ENCODE measurements at regions not wholly inside any gene's neighbourhood (a gene's known extent, or its start where the extent isn't known, plus 50 kb on each side); places are given as distances from the start of the nearest gene placed in this dataset.
"Not testable (repeated sequence)": the region's sequence is repeated elsewhere in the genome, so short reads cannot be mapped to it uniquely, and the experiment has no call there.

- H3K27ac Mint-ChIP-seq = no peak overlapping the region
- H3K4me3 Mint-ChIP-seq = no peak overlapping the region
- no peaks in the 10 kb centered on the region for H3K36me3 Mint-ChIP-seq (ENCODE audit: low read depth)
- CTCF ChIA-PET = interaction anchor here (1.7 kb wide), 1 partner anchor 14 kb away, joined by 7 read pairs; no protein-coding TSS in a partner anchor
- no peaks in the 10 kb centered on the region for H3K9me3 Mint-ChIP-seq
- no peaks in the 10 kb centered on the region for H3K4me1 Mint-ChIP-seq (ENCODE audit: low read depth)
- intact Hi-C loops (cut with micrococcal nuclease) = no loop called here
- H3K27me3 Mint-ChIP-seq (ENCODE audit: low read depth) = no peaks in the 10 kb centered on the region
- DNase-seq = no peak
Observed at GRCh38 chr17:77042476-77043231, 98.1 kb upstream of the SEC14L1 start.

- H3K4me3 Mint-ChIP-seq = no peak overlapping the region
- intact Hi-C loops (cut with micrococcal nuclease) = no loop called here
- no peaks in the 10 kb centered on the region for H3K36me3 Mint-ChIP-seq (ENCODE audit: low read depth)
- H3K9me3 Mint-ChIP-seq = no peaks in the 10 kb centered on the region
- DNase-seq = no peak
- no peaks in the 10 kb centered on the region for H3K27me3 Mint-ChIP-seq (ENCODE audit: low read depth)
- H3K27ac Mint-ChIP-seq = no peak overlapping the region
- no peaks in the 10 kb centered on the region for H3K4me1 Mint-ChIP-seq (ENCODE audit: low read depth)
- CTCF ChIA-PET = interaction anchor here (2.2 kb wide), 1 partner anchor 11 kb away, joined by 6 read pairs; no protein-coding TSS in a partner anchor
Observed at GRCh38 chr17:77045441-77046041, 95.2 kb upstream of the SEC14L1 start.

- DNase-seq = no peak
- CTCF ChIA-PET = interaction anchor here (0.7 kb wide), 2 partner anchors 13 to 122 kb away, joined by 3 read pairs; no protein-coding TSS in a partner anchor
- Mint-ChIP-seq H3K4me1 (ENCODE audit: low read depth) (no peaks in the 10 kb centered on the region), H3K27me3 (ENCODE audit: low read depth) (no peaks in the 10 kb centered on the region), H3K4me3 (no peak overlapping the region), H3K27ac (no peak overlapping the region), H3K9me3 (no peaks in the 10 kb centered on the region), H3K36me3 (ENCODE audit: low read depth) (no peaks in the 10 kb centered on the region)
- intact Hi-C loops (cut with micrococcal nuclease) = no loop called here
Observed at GRCh38 chr17:77049440-77049839, 91.3 kb upstream of the SEC14L1 start.

- H3K4me3 Mint-ChIP-seq; intact Hi-C loops (cut with micrococcal nuclease); H3K27me3 Mint-ChIP-seq (ENCODE audit: low read depth); H3K27ac Mint-ChIP-seq; H3K9me3 Mint-ChIP-seq; DNase-seq; H3K36me3 Mint-ChIP-seq (ENCODE audit: low read depth); H3K4me1 Mint-ChIP-seq (ENCODE audit: low read depth): not testable (repeated sequence)
- CTCF ChIA-PET = interaction anchor here (0.6 to 0.7 kb wide), 2 partner anchors 9 to 109 kb away, joined by 3 to 5 read pairs; no protein-coding TSS in a partner anchor
Observed at GRCh38 chr17:77050901-77051300, 89.9 kb upstream of the SEC14L1 start.

GRCh38 chr17:77054936-77055335 is 85.8 kb upstream of the SEC14L1 start:
- Mint-ChIP-seq H3K27ac (no peak overlapping the region), H3K4me3 (no peak overlapping the region), H3K4me1 (ENCODE audit: low read depth) (no peaks in the 10 kb centered on the region), H3K27me3 (ENCODE audit: low read depth) (no peaks in the 10 kb centered on the region), H3K9me3 (no peaks in the 10 kb centered on the region), H3K36me3 (ENCODE audit: low read depth) (no peaks in the 10 kb centered on the region)
- CTCF ChIA-PET = interaction anchor here (0.9 to 2.5 kb wide), 2 partner anchors 11 to 187 kb away, joined by 3 to 17 read pairs; partner anchors contain the start of gene MGAT5B
- DNase-seq = no peak
- intact Hi-C loops (cut with micrococcal nuclease) = no loop called here

GRCh38 chr17:77055453-77055852 is 85.3 kb upstream of the SEC14L1 start:
- H3K27me3 Mint-ChIP-seq (ENCODE audit: low read depth) = no peaks in the 10 kb centered on the region
- no peaks in the 10 kb centered on the region for H3K36me3 Mint-ChIP-seq (ENCODE audit: low read depth)
- DNase-seq = no peak
- intact Hi-C loops (cut with micrococcal nuclease) = no loop called here
- H3K27ac Mint-ChIP-seq = no peak overlapping the region
- H3K4me3 Mint-ChIP-seq = no peak overlapping the region
- no peaks in the 10 kb centered on the region for H3K4me1 Mint-ChIP-seq (ENCODE audit: low read depth)
- no peaks in the 10 kb centered on the region for H3K9me3 Mint-ChIP-seq
- CTCF ChIA-PET = interaction anchor here (0.8 to 3.2 kb wide), 13 partner anchors 8 to 239 kb away, joined by 3 to 31 read pairs (median 5); partner anchors contain the start of gene MGAT5B

GRCh38 chr17:77058016-77058415 is 82.8 kb upstream of the SEC14L1 start:
- Mint-ChIP-seq H3K4me1 (ENCODE audit: low read depth) (no peaks in the 10 kb centered on the region), H3K27ac (no peak overlapping the region), H3K36me3 (ENCODE audit: low read depth) (no peaks in the 10 kb centered on the region), H3K4me3 (no peak overlapping the region), H3K27me3 (ENCODE audit: low read depth) (no peaks in the 10 kb centered on the region), H3K9me3 (no peaks in the 10 kb centered on the region)
- CTCF ChIA-PET = interaction anchor here (0.7 to 3.2 kb wide), 3 partner anchors 9 to 190 kb away, joined by 3 to 31 read pairs (median 7); partner anchors contain the start of gene MGAT5B
- intact Hi-C loops (cut with micrococcal nuclease) = no loop called here
- DNase-seq = no peak

- Mint-ChIP-seq H3K36me3 (ENCODE audit: low read depth) (no peaks in the 10 kb centered on the region), H3K4me1 (ENCODE audit: low read depth) (peaks cover under 1% of the 10 kb centered on the region), H3K27me3 (ENCODE audit: low read depth) (peaks cover under 1% of the 10 kb centered on the region), H3K9me3 (no peaks in the 10 kb centered on the region), H3K27ac (no peak overlapping the region), H3K4me3 (no peak overlapping the region)
- intact Hi-C loops (cut with micrococcal nuclease) = no loop called here
- CTCF ChIA-PET = interaction anchor here (1.1 kb wide), 1 partner anchor 8 kb away, joined by 5 read pairs; no protein-coding TSS in a partner anchor
- no peak for DNase-seq
Observed at GRCh38 chr17:77061669-77062068, 79.1 kb upstream of the SEC14L1 start.

- CTCF ChIA-PET = interaction anchor here (0.6 to 6.4 kb wide), 5 partner anchors 8 to 332 kb away, joined by 3 to 31 read pairs (median 3); no protein-coding TSS in a partner anchor
- H3K27me3 Mint-ChIP-seq (ENCODE audit: low read depth) = peaks cover 9% of the 10 kb centered on the region
- H3K9me3 Mint-ChIP-seq = no peaks in the 10 kb centered on the region
- no peak overlapping the region for H3K27ac Mint-ChIP-seq
- no peaks in the 10 kb centered on the region for H3K36me3 Mint-ChIP-seq (ENCODE audit: low read depth)
- peaks cover 1% of the 10 kb centered on the region for H3K4me1 Mint-ChIP-seq (ENCODE audit: low read depth)
- DNase-seq = no peak
- H3K4me3 Mint-ChIP-seq = no peak overlapping the region
- intact Hi-C loops (cut with micrococcal nuclease) = no loop called here
Observed at GRCh38 chr17:77064598-77064997, 76.2 kb upstream of the SEC14L1 start.

- no peaks in the 10 kb centered on the region for H3K9me3 Mint-ChIP-seq
- H3K4me3 Mint-ChIP-seq = no peak overlapping the region
- DNase-seq = no peak
- H3K4me1 Mint-ChIP-seq (ENCODE audit: low read depth) = peaks cover 1% of the 10 kb centered on the region
- intact Hi-C loops (cut with micrococcal nuclease) = loop anchor here (1.0 kb wide), 1 partner anchor 250 kb away; no protein-coding TSS in a partner anchor
- CTCF ChIA-PET = interaction anchor here (0.8 to 6.4 kb wide), 7 partner anchors 9 to 291 kb away, joined by 3 to 31 read pairs (median 3); partner anchors contain the start of gene MGAT5B
- H3K27me3 Mint-ChIP-seq (ENCODE audit: low read depth) = peaks cover 9% of the 10 kb centered on the region
- no peaks in the 10 kb centered on the region for H3K36me3 Mint-ChIP-seq (ENCODE audit: low read depth)
- no peak overlapping the region for H3K27ac Mint-ChIP-seq
Observed at GRCh38 chr17:77066165-77066564, 74.6 kb upstream of the SEC14L1 start.

- not testable (repeated sequence) for H3K4me1 Mint-ChIP-seq (ENCODE audit: low read depth); H3K27ac Mint-ChIP-seq; H3K9me3 Mint-ChIP-seq; H3K4me3 Mint-ChIP-seq; H3K36me3 Mint-ChIP-seq (ENCODE audit: low read depth)
- peak; percentile 72 for DNase-seq
- intact Hi-C loops (cut with micrococcal nuclease) = loop anchor here (1.0 kb wide), 1 partner anchor 251 kb away; no protein-coding TSS in a partner anchor
- CTCF ChIA-PET = interaction anchor here (0.6 to 6.4 kb wide), 8 partner anchors 10 to 339 kb away, joined by 3 to 31 read pairs (median 3); partner anchors contain the start of gene MGAT5B
- H3K27me3 Mint-ChIP-seq (ENCODE audit: low read depth) = peaks cover 13% of the 10 kb centered on the region
Observed at GRCh38 chr17:77066726-77067409, 73.9 kb upstream of the SEC14L1 start.

- Mint-ChIP-seq H3K4me3 (no peak overlapping the region), H3K36me3 (ENCODE audit: low read depth) (no peaks in the 10 kb centered on the region), H3K9me3 (no peaks in the 10 kb centered on the region), H3K4me1 (ENCODE audit: low read depth) (peaks cover 1% of the 10 kb centered on the region), H3K27me3 (ENCODE audit: low read depth) (peaks cover 20% of the 10 kb centered on the region), H3K27ac (no peak overlapping the region)
- CTCF ChIA-PET = interaction anchor here (1.4 to 6.4 kb wide), 3 partner anchors 8 to 201 kb away, joined by 5 to 31 read pairs (median 20); partner anchors contain the start of gene MGAT5B
- no peak for DNase-seq
- intact Hi-C loops (cut with micrococcal nuclease) = no loop called here
Observed at GRCh38 chr17:77068915-77069314, 71.9 kb upstream of the SEC14L1 start.
